ENCODE measurements at regions not wholly inside any gene's neighbourhood (a gene's known extent, or its start where the extent isn't known, plus 50 kb on each side); places are given as distances from the start of the nearest gene placed in this dataset.

DNA sequence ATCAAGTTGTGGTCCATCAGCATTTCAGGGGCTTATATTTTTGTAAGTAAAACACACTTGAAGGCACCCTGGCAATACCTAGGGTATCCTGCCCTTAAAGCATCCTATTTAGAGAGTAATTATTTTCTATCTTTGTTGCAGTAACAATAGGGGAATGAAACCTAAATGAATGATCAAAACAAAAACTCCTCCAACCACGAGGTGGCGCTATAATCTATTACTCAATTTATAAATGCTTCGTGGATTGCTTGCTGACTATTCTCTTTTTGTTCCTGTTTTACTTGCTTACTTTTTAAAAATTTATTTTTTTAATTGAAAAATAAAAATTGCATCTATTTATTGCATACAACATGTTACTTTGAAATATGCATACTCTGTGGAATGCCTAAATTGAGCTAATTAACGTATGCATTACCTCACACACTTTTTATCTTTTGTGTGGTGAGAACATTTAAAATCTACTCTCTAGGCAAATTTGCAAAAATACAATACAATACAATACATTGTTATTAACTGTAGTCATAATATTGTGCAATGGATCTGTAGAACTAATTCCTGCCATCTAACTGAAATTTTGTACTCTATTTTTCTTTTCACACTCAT, 147.7 kb upstream of the BMPER start:
- Histone ChIP-seq H3K9me3 (no peaks in the 10 kb centered on the region), H3K36me3 (no peaks in the 10 kb centered on the region), H3K27me3 (no peaks in the 10 kb centered on the region), H3K27ac (no peak overlapping the region), H3K4me1 (no peaks in the 10 kb centered on the region), H3K4me3 (no peak overlapping the region)
- TF ChIP-seq, protein P1, sequence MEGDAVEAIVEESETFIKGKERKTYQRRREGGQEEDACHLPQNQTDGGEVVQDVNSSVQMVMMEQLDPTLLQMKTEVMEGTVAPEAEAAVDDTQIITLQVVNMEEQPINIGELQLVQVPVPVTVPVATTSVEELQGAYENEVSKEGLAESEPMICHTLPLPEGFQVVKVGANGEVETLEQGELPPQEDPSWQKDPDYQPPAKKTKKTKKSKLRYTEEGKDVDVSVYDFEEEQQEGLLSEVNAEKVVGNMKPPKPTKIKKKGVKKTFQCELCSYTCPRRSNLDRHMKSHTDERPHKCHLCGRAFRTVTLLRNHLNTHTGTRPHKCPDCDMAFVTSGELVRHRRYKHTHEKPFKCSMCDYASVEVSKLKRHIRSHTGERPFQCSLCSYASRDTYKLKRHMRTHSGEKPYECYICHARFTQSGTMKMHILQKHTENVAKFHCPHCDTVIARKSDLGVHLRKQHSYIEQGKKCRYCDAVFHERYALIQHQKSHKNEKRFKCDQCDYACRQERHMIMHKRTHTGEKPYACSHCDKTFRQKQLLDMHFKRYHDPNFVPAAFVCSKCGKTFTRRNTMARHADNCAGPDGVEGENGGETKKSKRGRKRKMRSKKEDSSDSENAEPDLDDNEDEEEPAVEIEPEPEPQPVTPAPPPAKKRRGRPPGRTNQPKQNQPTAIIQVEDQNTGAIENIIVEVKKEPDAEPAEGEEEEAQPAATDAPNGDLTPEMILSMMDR (IDR thresholded peaks at IDR 0.05) = peak; percentile 33 to 44
- TF ChIP-seq POLR2AphosphoS5 (IDR thresholded peaks at IDR 0.05) (no peak), EP300 (IDR thresholded peaks at IDR 0.05) (no peak), POLR2A (IDR thresholded peaks at IDR 0.05) (no peak)
- no peak for DNase-seq (ENCODE audit: low spot score in 2 of 2)
- WGBS = 26% methylated on average over 4 of the region's 4 CpGs

DNA sequence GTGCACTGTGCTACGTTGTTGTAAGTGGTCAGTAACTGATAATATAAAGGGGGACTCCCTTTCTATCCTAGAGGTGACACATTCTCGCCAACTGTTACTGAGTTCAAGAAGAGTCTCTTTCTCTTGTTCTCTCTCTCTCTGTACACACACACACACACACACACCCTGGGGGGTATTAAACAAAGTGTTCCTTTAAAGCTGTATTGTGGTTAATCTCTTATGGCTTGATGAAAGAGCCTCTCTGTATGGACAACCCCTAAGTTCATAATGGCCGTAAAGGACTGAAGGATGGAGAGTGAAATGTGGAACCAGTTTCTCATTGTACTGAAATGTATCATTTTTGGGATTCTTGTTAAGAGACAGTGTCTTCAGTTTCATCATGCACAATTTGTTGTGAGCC, 145.2 kb upstream of the BMPER start:
- Histone ChIP-seq H3K4me3 (no peak overlapping the region), H3K36me3 (no peaks in the 10 kb centered on the region), H3K27me3 (no peaks in the 10 kb centered on the region), H3K27ac (no peak overlapping the region), H3K4me1 (no peaks in the 10 kb centered on the region), H3K9me3 (no peaks in the 10 kb centered on the region)
- TF ChIP-seq, protein P1 (IDR thresholded peaks at IDR 0.05) = no peak
- no peak for TF ChIP-seq POLR2AphosphoS5 (IDR thresholded peaks at IDR 0.05)
- TF ChIP-seq EP300 (IDR thresholded peaks at IDR 0.05) = no peak
- no peak for TF ChIP-seq POLR2A (IDR thresholded peaks at IDR 0.05)
- WGBS = 88% methylated on average over 3 of the region's 3 CpGs
- DNase-seq (ENCODE audit: low spot score in 2 of 2) = no peak

DNA sequence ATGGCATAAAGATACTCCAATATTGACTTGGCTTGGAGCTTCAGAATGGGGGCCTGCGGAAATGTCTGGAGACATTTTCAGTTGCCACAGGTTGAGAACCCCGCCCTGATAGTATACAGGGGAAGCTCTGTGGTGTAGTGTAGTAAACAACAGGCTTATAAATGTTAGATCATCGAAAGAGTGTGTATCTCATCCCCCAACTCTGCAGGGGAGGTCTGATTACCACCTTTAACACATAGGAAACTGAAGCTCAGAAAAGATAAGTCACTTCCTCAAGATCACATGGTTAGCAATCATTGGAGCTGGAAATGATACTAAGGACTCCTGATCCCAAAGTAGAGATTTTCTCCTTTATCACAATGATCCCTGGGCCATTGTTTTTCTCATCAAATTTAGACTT, 144.5 kb upstream of the BMPER start:
- TF ChIP-seq, protein P1 (IDR thresholded peaks at IDR 0.05) = no peak
- TF ChIP-seq EP300 (IDR thresholded peaks at IDR 0.05) (no peak), POLR2AphosphoS5 (IDR thresholded peaks at IDR 0.05) (no peak), POLR2A (IDR thresholded peaks at IDR 0.05) (no peak)
- H3K36me3 ChIP-seq = no peaks in the 10 kb centered on the region
- WGBS = 89% methylated on average over 3 of the region's 3 CpGs
- DNase-seq (ENCODE audit: low spot score in 2 of 2) = no peak
- no peaks in the 10 kb centered on the region for H3K9me3 ChIP-seq
- H3K4me1 ChIP-seq = no peaks in the 10 kb centered on the region
- H3K27me3 ChIP-seq = no peaks in the 10 kb centered on the region
- no peak overlapping the region for H3K27ac ChIP-seq
- no peak overlapping the region for H3K4me3 ChIP-seq

DNA sequence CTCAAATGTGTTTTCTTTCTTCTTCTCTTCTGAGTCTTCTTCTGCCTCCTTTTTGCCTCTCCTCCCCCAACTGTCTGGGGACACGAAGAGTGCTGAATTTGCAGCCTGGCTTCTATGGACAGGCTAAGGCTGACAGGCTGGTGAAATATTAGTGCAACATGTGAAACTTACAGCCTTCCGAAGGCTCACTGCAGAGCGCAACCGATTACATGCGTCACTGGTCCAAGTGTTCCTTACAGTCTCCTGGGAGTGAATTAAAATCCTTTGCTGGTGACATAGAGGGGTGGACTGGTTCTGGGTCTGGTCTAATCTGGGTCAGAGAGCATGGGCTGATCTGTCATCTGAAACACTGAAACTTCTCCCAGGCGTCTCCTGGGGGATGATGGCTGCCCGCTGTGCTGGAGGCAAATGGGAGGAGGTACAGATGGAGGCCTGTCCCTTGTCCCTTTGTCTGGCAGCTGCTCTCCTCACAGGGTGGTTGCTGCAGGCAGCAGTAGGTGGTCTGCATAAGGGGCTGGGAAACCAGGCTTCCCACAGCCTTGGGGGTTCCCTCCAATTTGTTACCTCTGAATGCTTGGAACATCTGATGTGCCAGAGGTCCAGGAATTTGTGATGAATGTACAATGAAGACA, 143.8 kb upstream of the BMPER start:
- no peak for TF ChIP-seq EP300 (IDR thresholded peaks at IDR 0.05)
- TF ChIP-seq POLR2AphosphoS5 (IDR thresholded peaks at IDR 0.05) = no peak
- TF ChIP-seq POLR2A (IDR thresholded peaks at IDR 0.05) = no peak
- TF ChIP-seq, protein P1 (IDR thresholded peaks at IDR 0.05) = no peak
- Histone ChIP-seq H3K9me3 (no peaks in the 10 kb centered on the region), H3K4me1 (no peaks in the 10 kb centered on the region), H3K36me3 (no peaks in the 10 kb centered on the region), H3K27ac (no peak overlapping the region), H3K4me3 (no peak overlapping the region), H3K27me3 (no peaks in the 10 kb centered on the region)
- no peak for DNase-seq (ENCODE audit: low spot score in 2 of 2)
- WGBS = 86% methylated on average over 6 of the region's 7 CpGs

DNA sequence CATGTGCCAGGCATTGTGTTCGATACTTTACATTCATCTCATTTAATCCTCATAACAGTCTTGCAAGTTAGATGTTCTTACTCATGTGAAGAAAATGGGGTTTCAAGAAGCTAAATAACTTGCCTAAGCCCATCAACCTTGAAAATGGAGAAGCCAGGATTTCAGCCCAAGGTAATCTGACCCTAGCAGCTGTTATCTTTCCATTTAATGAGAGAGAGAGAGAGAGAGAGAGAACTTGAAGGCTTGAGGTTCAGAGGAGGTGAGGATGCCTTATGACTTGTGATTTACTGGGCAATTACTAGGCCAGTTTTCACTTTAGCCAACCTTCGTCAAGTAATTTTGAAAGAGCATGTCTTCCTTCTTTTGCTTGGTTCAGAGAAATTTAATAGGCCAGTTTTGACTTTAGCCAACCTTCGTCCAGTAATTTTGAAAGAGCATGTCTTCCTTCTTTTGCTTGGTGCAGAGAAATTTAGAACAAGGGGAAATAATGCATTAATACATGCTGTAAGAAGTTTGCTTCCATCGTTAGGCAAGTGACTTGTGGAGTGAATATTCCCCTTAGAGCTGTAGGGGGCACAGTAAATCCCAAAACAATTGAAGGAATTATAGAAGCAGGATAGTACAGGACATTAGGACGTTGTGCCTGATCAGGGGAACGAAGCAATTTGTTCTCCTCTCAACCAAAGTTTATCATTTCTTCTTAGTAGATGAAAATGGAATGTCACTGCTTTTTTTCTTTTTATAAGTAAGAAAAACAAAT, 143.0 kb upstream of the BMPER start:
- Histone ChIP-seq H3K4me3 (no peak overlapping the region), H3K27me3 (no peaks in the 10 kb centered on the region), H3K36me3 (no peaks in the 10 kb centered on the region), H3K27ac (no peak overlapping the region), H3K9me3 (no peaks in the 10 kb centered on the region), H3K4me1 (no peaks in the 10 kb centered on the region)
- WGBS = 80% methylated on average over 6 of the region's 6 CpGs
- no peak for TF ChIP-seq POLR2AphosphoS5 (IDR thresholded peaks at IDR 0.05)
- TF ChIP-seq POLR2A (IDR thresholded peaks at IDR 0.05) = no peak
- TF ChIP-seq, protein P1 (IDR thresholded peaks at IDR 0.05) = no peak
- TF ChIP-seq EP300 (IDR thresholded peaks at IDR 0.05) = no peak
- no peak for DNase-seq (ENCODE audit: low spot score in 2 of 2)

All from suprapubic skin (tissue), 4 donors.